ENCODE measurements at regions not wholly inside any gene's neighbourhood (a gene's known extent, or its start where the extent isn't known, plus 50 kb on each side); places are given as distances from the start of the nearest gene placed in this dataset.

DNA sequence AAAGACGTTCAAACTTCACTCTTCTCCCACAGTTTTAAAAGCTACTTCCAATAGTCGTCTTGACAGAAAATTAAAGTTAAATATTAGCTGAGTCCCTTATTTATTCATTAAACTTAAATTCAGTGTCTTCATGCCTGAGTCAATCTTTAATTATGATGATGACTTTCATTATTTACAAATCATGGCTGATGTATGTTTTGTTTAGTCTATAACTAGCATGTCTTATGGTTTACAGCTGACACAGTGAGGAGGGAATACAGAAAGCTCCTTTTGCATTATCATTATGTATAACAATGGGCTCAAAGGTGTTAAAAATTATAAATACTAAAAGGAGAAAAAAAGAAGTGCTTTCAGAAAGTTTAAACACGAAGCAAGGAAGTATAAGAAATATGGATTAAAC lies 1333.1 kb downstream of the CDH8 start:
- TF ChIP-seq, protein P1, sequence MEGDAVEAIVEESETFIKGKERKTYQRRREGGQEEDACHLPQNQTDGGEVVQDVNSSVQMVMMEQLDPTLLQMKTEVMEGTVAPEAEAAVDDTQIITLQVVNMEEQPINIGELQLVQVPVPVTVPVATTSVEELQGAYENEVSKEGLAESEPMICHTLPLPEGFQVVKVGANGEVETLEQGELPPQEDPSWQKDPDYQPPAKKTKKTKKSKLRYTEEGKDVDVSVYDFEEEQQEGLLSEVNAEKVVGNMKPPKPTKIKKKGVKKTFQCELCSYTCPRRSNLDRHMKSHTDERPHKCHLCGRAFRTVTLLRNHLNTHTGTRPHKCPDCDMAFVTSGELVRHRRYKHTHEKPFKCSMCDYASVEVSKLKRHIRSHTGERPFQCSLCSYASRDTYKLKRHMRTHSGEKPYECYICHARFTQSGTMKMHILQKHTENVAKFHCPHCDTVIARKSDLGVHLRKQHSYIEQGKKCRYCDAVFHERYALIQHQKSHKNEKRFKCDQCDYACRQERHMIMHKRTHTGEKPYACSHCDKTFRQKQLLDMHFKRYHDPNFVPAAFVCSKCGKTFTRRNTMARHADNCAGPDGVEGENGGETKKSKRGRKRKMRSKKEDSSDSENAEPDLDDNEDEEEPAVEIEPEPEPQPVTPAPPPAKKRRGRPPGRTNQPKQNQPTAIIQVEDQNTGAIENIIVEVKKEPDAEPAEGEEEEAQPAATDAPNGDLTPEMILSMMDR (IDR thresholded peaks at IDR 0.05): no peak
- no peak for TF ChIP-seq POLR2A (IDR thresholded peaks at IDR 0.05)
- no peak for TF ChIP-seq EP300 (IDR thresholded peaks at IDR 0.05; ENCODE audit: low read depth)
